GM21515 (cell line): ENCODE measurements at regions not wholly inside any gene's neighbourhood (a gene's known extent, or its start where the extent isn't known, plus 50 kb on each side); places are given as distances from the start of the nearest gene placed in this dataset.
"Not testable (repeated sequence)": the region's sequence is repeated elsewhere in the genome, so short reads cannot be mapped to it uniquely, and the experiment has no call there.

Experiments used
- ATAC-seq: cut with Tn5 transposase; IDR thresholded peaks from one replicate; pipeline ENCODE4 v1.9.1; 2021; ENCODE audit not compliant: unreplicated experiment

DNA sequence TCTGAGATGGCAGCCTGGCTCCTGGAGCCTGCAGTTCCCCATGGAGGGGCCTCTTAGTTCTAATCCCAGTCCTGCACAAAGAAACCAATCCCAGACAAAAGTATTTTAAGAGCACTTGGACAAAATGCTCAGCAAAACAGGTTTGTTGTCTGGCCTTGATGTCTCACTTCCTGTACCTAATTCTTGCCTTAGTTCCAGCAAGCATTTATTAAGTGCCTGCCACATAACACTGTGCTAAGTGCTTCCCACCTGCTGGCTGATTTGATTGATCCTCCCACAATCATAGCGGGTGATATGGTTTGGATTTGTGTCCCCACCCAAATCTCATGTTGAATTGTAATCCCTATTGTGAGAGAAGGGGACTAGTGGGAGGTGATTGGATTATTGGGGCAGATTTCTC lies 65.7 kb upstream of the HABP2 start:
- no peak for ATAC-seq

DNA sequence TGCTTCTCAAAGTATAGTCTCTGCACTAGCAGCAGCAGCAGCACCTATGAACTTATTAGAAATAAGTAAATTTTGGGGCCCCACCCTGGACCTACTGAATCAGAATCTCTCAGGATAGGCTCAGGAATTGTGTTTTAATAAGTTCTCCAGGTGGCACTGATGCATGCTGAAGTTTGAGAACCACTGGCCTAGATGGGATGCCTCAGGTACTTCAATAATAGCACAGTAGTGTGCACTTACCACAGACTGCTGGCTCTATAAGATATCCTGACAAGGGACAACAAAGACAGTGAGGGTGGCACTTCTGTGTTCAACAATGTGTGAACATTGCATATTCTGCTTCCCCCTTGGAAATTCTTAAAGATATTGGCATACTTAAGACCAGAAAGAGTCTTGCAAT lies 64.7 kb upstream of the HABP2 start:
- no peak for ATAC-seq

DNA sequence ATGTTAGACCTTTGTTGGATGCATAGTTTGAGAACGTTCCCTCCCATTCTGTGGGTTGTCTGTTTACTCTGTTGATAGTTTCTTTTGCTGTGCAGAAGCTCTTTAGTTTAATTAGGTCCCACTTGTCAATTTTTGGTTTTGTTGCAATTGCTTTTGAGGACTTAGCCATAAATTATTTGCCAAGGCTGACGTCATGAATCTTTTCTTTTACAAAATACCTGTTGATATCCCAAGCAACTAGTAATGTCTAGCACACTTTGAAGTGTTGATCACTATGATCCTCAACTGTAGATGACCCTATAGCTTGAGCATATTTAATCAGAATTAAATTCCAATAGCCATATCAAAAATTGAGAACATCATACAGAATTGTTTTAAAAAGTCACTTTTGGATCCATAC lies 63.3 kb upstream of the HABP2 start:
- not testable (repeated sequence) for ATAC-seq

DNA sequence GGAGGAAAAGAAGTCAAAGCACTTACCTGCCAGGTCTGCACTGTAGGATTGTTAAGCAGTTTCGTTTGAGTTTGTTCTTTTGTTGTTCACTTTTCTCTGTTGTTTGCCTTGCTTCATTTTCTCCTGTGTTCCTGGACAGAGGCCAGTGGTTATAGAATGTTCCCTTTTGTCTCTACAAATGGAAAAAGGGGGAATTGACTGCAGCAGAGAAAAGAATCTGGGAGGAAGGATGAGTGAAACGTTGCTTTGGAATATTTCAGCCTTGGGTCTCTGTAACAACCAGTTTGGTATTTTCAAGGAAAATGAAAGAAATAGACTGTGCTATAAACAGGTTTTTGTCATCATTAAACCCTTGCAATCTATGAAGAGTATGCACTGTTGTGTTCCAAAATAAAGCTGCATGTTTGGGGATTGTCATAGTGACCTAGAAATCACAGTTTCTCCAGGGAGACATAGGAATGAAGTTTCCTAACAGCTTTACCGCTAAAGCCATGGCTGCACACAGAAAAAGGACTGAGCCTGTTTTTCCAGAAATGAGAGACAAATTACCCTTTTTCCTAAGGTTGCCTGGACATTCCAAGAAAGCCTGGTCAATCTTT lies 60.8 kb upstream of the HABP2 start:
- no peak for ATAC-seq

DNA sequence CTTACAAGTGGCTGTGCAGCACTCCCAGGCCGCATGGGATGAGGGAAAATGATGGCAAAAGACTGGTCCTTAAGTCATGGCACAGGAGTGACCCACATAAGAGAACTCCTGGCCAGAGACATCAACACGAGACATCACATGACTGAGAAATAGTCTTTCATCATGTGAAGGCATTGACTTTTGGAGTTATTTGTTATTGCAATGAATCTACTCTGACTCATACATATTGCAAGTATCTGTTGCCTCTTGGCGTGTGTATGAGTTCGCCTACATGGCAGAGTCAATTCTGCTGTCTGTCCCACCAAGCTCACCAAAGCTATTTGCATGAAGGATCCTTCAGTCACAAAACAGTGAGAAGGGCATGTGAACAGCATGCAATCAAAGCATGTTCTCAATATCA lies 59.7 kb upstream of the HABP2 start:
- no peak for ATAC-seq

DNA sequence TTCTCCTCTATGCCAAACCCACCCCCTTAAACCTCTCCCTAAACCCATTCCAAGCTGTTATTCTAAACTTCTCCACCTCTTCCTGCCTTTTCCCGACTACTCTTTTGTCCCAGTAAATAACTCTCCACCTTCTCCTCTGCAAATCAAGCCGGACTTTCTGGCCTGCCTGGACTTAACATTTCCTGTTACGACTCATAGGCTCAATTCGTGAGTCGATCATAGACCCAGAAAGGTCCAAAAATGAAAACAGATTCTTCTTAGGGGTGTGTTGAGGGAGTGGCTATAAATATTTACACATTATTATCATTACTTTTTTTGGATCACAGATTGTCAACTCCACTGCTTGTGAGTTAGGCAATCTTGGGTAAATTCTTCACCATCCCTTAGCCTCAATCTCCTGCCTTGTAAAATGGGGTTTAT lies 59.0 kb upstream of the HABP2 start:
- no peak for ATAC-seq

DNA sequence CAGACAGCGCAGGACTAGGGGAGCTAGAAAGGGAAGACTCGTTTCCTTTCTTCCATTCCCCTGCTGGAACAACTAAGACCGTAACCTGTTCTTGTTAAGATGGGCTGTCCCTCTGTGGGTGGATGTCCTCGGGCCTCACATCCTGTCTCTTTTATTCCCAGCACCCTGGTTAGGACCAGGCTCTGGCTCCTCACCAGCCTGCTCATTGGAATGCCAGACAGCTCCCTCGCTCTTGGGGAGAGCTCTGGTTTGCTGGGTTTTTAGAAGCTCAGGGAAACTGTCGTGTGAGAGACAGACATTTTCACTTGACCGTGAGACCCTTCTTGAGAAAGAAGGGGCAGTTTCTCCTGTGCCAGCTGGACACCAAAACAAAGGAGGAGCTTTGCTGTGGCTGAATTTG lies 58.1 kb upstream of the HABP2 start:
- ATAC-seq: no peak

DNA sequence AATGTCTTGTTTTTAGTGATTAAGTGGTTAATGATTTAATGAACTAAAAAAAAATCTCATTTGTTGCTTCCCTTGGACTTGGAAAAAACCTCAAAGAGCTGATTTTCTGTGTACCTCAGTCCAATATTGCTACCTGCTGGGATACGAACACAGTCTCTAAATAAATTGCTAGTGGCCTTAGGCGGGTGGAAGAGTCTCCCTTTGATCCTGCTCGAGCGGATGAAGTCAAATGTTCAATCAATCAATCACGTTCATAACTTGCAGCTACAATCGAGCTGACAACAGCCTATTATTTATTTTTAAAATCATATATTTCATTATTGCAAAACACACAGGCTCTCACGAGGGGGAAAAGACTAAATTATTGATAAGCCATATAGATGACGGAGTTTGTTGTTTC lies 57.3 kb upstream of the HABP2 start:
- no peak for ATAC-seq

DNA sequence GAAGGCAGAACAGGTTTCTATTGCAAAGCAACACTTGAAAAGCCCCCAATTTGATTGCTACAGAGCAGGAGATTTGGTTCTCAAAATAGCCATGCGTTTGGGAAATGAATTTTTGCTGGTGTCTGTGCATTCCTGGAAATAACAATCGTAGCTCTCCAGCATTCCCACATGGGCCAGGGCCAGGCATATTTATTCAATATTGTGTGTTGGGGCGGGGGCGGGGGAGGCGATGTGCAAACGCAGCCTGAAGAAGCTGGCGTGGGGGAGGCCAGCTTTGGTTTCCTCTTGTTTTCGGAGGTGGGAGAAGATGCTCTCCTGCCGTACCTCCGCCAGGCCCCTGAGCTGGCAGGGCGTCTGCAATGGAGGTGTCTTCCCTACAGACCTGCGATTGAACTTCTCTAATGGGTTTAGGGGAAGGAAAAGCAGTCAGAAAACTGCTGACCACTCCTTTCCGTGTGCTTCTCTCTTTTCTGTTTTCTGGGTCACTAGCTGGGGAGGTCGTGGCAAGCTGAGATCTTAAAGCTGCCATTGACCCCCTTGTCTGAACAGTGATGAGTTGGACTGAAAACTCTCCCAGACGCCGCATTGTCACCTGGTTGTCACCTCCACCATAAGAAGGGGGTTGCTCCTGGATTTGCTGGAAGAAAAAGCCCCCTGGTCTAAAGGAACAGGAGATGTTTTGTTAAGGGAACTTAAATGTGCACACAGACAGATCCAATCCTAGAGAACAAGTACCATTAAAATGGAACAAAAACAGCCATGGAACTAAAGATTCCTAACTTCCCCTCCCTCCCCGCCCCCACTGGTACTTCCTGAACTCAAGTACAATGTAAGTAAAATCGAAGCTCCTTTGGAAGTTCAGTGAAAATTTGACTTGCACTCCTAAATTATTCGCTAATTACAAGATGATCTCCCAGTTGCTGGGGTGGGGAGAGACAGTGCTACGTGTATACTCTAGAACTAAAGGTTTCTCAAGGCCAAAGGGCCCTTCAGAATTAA lies 56.4 kb upstream of the HABP2 start:
- ATAC-seq: no peak

DNA sequence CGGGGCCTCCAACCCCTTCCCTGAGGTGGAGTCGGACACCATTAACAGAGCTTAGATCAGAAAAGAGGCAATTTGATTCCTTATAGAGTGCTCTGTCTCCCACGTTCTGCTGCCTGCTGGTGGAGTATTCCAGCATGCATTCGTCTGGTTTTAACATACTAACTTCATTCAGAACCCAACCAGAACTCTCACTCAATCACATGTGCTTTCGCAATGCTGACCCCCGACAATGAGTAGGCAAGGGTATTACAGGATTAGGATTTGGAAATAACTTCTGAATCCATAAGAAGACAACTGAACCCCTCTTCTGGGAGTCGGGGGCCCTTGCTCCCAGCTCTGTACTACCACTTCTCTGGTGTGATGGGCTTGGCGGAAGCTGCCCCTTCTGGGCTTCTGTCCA lies 55.7 kb upstream of the HABP2 start:
- ATAC-seq: no peak

DNA sequence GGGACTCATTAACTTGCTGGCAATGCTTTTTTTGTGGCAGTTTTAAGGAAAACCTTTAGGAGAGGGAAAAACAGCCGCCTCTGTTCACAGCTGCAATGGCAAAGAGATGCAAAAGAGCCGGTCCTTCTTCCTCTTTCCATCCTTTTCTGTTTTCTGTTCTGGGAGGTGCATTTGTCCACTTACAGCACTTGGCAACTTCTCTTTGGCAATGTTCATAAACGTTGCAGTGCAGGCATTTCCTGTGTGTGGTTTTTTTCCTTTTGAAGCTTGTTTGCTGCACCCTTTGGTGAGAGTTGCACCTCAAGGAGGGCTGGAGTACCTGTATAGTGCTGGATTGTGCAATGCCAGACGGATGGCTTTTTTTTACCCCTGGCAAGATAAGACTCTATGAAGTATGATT lies 53.9 kb upstream of the HABP2 start:
- ATAC-seq: no peak

DNA sequence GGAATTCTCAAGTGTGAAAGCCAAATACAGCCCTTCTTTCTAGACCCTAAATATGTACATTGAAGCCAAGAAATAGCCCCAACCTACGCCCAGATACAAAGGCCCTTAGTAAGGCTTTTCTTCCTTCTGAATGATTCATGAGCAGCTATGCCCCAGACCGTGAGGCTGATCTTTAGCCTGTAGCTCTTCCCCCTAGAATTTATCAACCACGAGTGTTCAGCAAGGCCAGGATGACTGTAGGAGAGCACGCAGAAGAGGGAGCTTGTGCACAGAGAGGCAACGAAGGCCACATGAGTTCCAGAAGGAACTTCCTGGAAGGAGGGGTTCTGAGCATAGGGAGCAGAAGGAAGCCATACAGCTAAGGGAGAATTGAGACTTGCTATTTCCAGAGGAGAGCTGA lies 53.0 kb upstream of the HABP2 start:
- no peak for ATAC-seq

DNA sequence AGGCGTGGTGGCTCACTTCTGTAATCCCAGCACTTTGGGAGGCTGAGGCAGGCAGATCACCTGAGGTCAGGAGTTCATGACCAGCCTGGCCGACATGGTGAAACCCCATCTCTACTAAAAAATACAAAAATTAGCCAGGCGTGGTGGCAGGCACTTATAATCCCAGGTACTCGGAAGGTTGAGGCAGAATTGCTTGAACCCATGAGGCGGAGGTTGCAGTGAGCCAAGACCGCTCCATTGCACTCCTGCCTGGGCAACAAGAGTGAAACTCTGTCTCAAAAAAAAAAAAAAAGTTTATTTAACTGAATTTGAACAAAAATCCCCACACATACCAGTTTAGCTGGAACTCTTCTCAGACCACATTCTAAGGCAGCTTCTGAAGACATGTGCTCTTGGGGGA lies 51.8 kb upstream of the HABP2 start:
- not testable (repeated sequence) for ATAC-seq
